H1 (cell line): ENCODE measurements at regions not wholly inside any gene's neighbourhood (a gene's known extent, or its start where the extent isn't known, plus 50 kb on each side); places are given as distances from the start of the nearest gene placed in this dataset.
A peak's percentile ranks its signal among the peaks of the same experiment; 100 is the strongest.

Source experiments
- CTCF ChIA-PET: fragments of 300-600 bp; sonication (Branson Sonifier 250); formaldehyde crosslinking; loops from one replicate; lab custom pipeline; 2021; ENCODE audit not compliant: partially characterized antibody; lab: Charles Lee
- POLR2A ChIA-PET: fragments of 300-600 bp; sonication (Branson Sonifier 250); formaldehyde crosslinking; loops from one replicate; lab custom pipeline; 2021; ENCODE audit warnings: inconsistent platforms; ENCODE audit not compliant: partially characterized antibody; lab: Charles Lee
- DNase-seq, 2 experiments: peaks; one replicate each; pipeline versions ENCODE4 v3.0.0 to v3.0.0-alpha.2; 2010 to 2022; ENCODE audit warnings: low spot score in 2 of 2, low read depth in 1 of 2, mixed read lengths in 1 of 2
- FAIRE-seq: peaks from 2 replicates; lab custom pipeline; 2011; peaks lifted over from hg19 to GRCh38; lab: Jason Lieb, UNC
- H2AFZ ChIP-seq: 2 replicates; pipeline ENCODE4 v1.8.1; 2012; ENCODE audit warnings: low read length, inconsistent platforms
- H2AK5ac ChIP-seq: 2 replicates; pipeline ENCODE4 v1.6.1; 2013; ENCODE audit warnings: low read depth, low read length
- H2BK120ac ChIP-seq: replicated peaks from 2 replicates; pipeline ENCODE3; 2013; ENCODE audit warnings: low read depth, low read length, inconsistent platforms
- H2BK12ac ChIP-seq: 2 replicates; pipeline ENCODE4 v1.6.1; 2013; ENCODE audit warnings: low read depth, low read length
- H2BK15ac ChIP-seq: 2 replicates; pipeline ENCODE4 v1.6.1; 2013; ENCODE audit warnings: low read length
- H2BK20ac ChIP-seq: 2 replicates; pipeline ENCODE4 v1.6.1; 2013; ENCODE audit warnings: low read length
- H2BK5ac ChIP-seq: 2 replicates; pipeline ENCODE4 v1.6.1; 2013; ENCODE audit warnings: low read depth, low read length
- H3K14ac ChIP-seq: 2 replicates; pipeline ENCODE4 v1.6.1; 2013; ENCODE audit warnings: inconsistent platforms; ENCODE audit not compliant: insufficient read length
- H3K18ac ChIP-seq: 2 replicates; pipeline ENCODE4 v1.6.1; 2013; ENCODE audit warnings: low read length; ENCODE audit errors: extremely low read depth
- H3K23ac ChIP-seq: 2 replicates; pipeline ENCODE4 v1.6.1; 2013; ENCODE audit warnings: inconsistent platforms; ENCODE audit not compliant: insufficient read length
- H3K23me2 ChIP-seq: 2 replicates; pipeline ENCODE4 v1.6.1; 2013; ENCODE audit warnings: low read depth, low read length
- H3K27ac ChIP-seq: 2 replicates; pipeline ENCODE4 v1.6.1; 2011; ENCODE audit warnings: low read depth, low read length, inconsistent platforms
- H3K27me3 ChIP-seq, 4 experiments: replicated peaks in 1 of 4; 1 replicate in 1 of 4; 2 replicates in 3 of 4; pipeline versions ENCODE4 v1.6.1 to v1.8.1; 2011 to 2013; ENCODE audit warnings: low read length in 3 of 4, mild to moderate bottlenecking in 3 of 4, inconsistent platforms in 2 of 4, mixed read lengths in 2 of 4, moderate library complexity in 1 of 4; ENCODE audit not compliant: control insufficient read depth in 3 of 4, insufficient read depth in 3 of 4; ENCODE audit errors: extremely low read depth in 1 of 4
- H3K36me3 ChIP-seq, 4 experiments: 2 replicates each; pipeline versions ENCODE4 v1.6.1 to v1.8.1; 2011 to 2013; ENCODE audit warnings: mild to moderate bottlenecking in 4 of 4, low read length in 3 of 4, moderate library complexity in 2 of 4, control low read depth in 1 of 4, inconsistent platforms in 1 of 4; ENCODE audit not compliant: insufficient read depth in 4 of 4, control insufficient read depth in 2 of 4
- H3K4ac ChIP-seq: replicated peaks from 2 replicates; pipeline ENCODE3; 2013; ENCODE audit warnings: low read length, low read depth, mixed read lengths, inconsistent platforms; ENCODE audit not compliant: insufficient read length
- H3K4me1 ChIP-seq, 4 experiments: replicated peaks in 1 of 4; 1 replicate in 1 of 4; 2 replicates in 3 of 4; pipeline versions ENCODE4 v1.6.1 to v1.8.1; 2011 to 2013; ENCODE audit warnings: low read length in 3 of 4, inconsistent platforms in 2 of 4, mixed read lengths in 1 of 4; ENCODE audit not compliant: insufficient read depth in 4 of 4, control insufficient read depth in 3 of 4
- H3K4me2 ChIP-seq, 2 experiments: 2 replicates each; pipeline versions ENCODE4 v1.6.1 to v1.8.1; 2011 to 2013; ENCODE audit warnings: low read depth in 2 of 2, low read length in 2 of 2, control low read depth in 1 of 2, inconsistent platforms in 1 of 2, mild to moderate bottlenecking in 1 of 2; ENCODE audit not compliant: insufficient read depth in 1 of 2
- H3K4me3 ChIP-seq, 4 experiments: fragments of 200-600, 300-600 bp in 1 of 4; sonication (generic), shearing (Covaris generic), sonication (Bioruptor Twin) in 1 of 4; 2 replicates each; pipeline versions ENCODE4 v1.5.1 to v1.8.1; 2011 to 2016; ENCODE audit warnings: low read length in 4 of 4, low read depth in 3 of 4, control low read depth in 2 of 4, inconsistent platforms in 2 of 4, mild to moderate bottlenecking in 2 of 4, mixed read lengths in 1 of 4, moderate library complexity in 1 of 4; ENCODE audit not compliant: insufficient read depth in 2 of 4; ENCODE audit errors: extremely low read depth in 1 of 4
- H3K56ac ChIP-seq: replicated peaks from 2 replicates; pipeline ENCODE3; 2013; ENCODE audit warnings: low read depth, mild to moderate bottlenecking, mixed read lengths, low read length, inconsistent platforms; ENCODE audit not compliant: insufficient read length
- H3K79me1 ChIP-seq: 2 replicates; pipeline ENCODE4 v1.6.1; 2013; ENCODE audit warnings: low read depth, low read length, control low read depth
- H3K79me2 ChIP-seq, 2 experiments: 2 replicates each; pipeline versions ENCODE4 v1.6.1 to v1.8.1; 2012 to 2013; ENCODE audit warnings: low read length in 2 of 2, mild to moderate bottlenecking in 2 of 2, inconsistent platforms in 1 of 2; ENCODE audit not compliant: insufficient read depth in 2 of 2, control insufficient read depth in 1 of 2
- H3K9ac ChIP-seq, 4 experiments: replicated peaks in 1 of 4; 1 replicate in 1 of 4; 2 replicates in 3 of 4; pipeline versions ENCODE4 v1.6.1 to v1.8.1; 2011 to 2013; ENCODE audit warnings: low read depth in 3 of 4, low read length in 3 of 4, control low read depth in 2 of 4, mild to moderate bottlenecking in 2 of 4, moderate library complexity in 2 of 4, inconsistent platforms in 1 of 4; ENCODE audit errors: extremely low read depth in 1 of 4
- H3K9me3 ChIP-seq, 2 experiments: 2 replicates each; pipeline versions ENCODE4 v1.6.1 to v1.8.1; 2012 to 2013; ENCODE audit warnings: mild to moderate bottlenecking in 2 of 2, moderate library complexity in 2 of 2, control low read depth in 1 of 2, inconsistent platforms in 1 of 2, low read depth in 1 of 2, low read length in 1 of 2, mixed read lengths in 1 of 2; ENCODE audit not compliant: insufficient read depth in 2 of 2
- H4K20me1 ChIP-seq, 2 experiments: replicated peaks in 1 of 2; 2 replicates each; pipeline versions ENCODE3 to v1.8.1; 2011 to 2013; ENCODE audit warnings: inconsistent platforms in 2 of 2, low read length in 2 of 2, mild to moderate bottlenecking in 1 of 2; ENCODE audit not compliant: insufficient read depth in 2 of 2, control insufficient read depth in 1 of 2
- H4K5ac ChIP-seq: 2 replicates; pipeline ENCODE4 v1.6.1; 2013; ENCODE audit warnings: low read length, low read depth, mixed read lengths, inconsistent platforms; ENCODE audit not compliant: insufficient read length
- H4K8ac ChIP-seq: 2 replicates; pipeline ENCODE4 v1.8.0; 2013; ENCODE audit warnings: mild to moderate bottlenecking, moderate library complexity, low read length, inconsistent platforms; ENCODE audit not compliant: insufficient read depth; ENCODE audit errors: extremely low read depth
- H4K91ac ChIP-seq: replicated peaks from 2 replicates; pipeline ENCODE3; 2013; ENCODE audit warnings: low read length, mixed read lengths, inconsistent platforms; ENCODE audit not compliant: insufficient read length
- ATF2 ChIP-seq: IDR thresholded peaks from 2 replicates; pipeline ENCODE4 v1.6.1; 2012; ENCODE audit warnings: low read length, inconsistent platforms
- CHD1 ChIP-seq: IDR thresholded peaks from 2 replicates; pipeline ENCODE4 v1.6.1; 2012; ENCODE audit warnings: low read depth, low read length, improper control_type of control experiment
- JUN ChIP-seq: IDR thresholded peaks from 2 replicates; pipeline ENCODE4 v1.6.1; 2011; ENCODE audit warnings: low read depth, mild to moderate bottlenecking, improper control_type of control experiment, low read length
- SAP30 ChIP-seq: fragments of 300-600 bp; sonication (generic); IDR thresholded peaks from 2 replicates; pipeline ENCODE4 v1.7.1; 2012; ENCODE audit warnings: low read length, moderate library complexity, mild to moderate bottlenecking, inconsistent platforms; ENCODE audit not compliant: insufficient read depth, insufficient replicate concordance
- WGBS, 2 experiments: shearing (Covaris generic) in 1 of 2; methylation state at CpG; one replicate each; pipeline versions ENCODE4 v1.1.6 to v1.1.7; 2013 to 2015; ENCODE audit warnings: low lambda C conversion rate in 2 of 2, mixed read lengths in 2 of 2, inconsistent platforms in 1 of 2, low coverage in 1 of 2, missing lambda C conversion rate in 1 of 2; ENCODE audit not compliant: insufficient replicate concordance in 2 of 2, insufficient coverage in 1 of 2, insufficient read length in 1 of 2; ENCODE audit errors: extremely low coverage in 1 of 2, missing lambda C conversion rate in 1 of 2; 5-methylcytosine and 5-hydroxymethylcytosine counted together

GRCh38 chr6:11427723-11428245 is 109.8 kb upstream of the TMEM170B start:
- WGBS, 2 experiments: 88% methylated on average over 10 of the region's 10 CpGs; no CpG with 5 or more reads in 1 of the 2 experiments
- Histone ChIP-seq H3K36me3 (no peaks in the 10 kb centered on the region), H3K56ac (no peak overlapping the region), H3K27me3 (no peaks in the 10 kb centered on the region), H2BK5ac (peak overlapping the region; percentile 54; the same call in 1 of the 2 replicates), H3K9me3 (no peaks in the 10 kb centered on the region), H3K79me2 (no peaks in the 10 kb centered on the region), H3K4me2 (no peak overlapping the region), H2BK120ac (no peak overlapping the region), H3K9ac (no peak overlapping the region), H4K91ac (no peak overlapping the region), H3K79me1 (0 out of 2 replicates have a peak, but pooled peaks cover 2% of the 10 kb centered on the region), H2AK5ac (peak overlapping the region; percentile 96; the same call in 1 of the 2 replicates), H3K23ac (no peak overlapping the region), H4K20me1 (peaks cover 0 to 5% of the 10 kb centered on the region in 2 experiments), H3K4me3 (no peak overlapping the region), H4K5ac (no peak overlapping the region), H3K4ac (no peak overlapping the region), H3K23me2 (peaks cover 5% of the 10 kb centered on the region; the same call in 1 of the 2 replicates), H4K8ac (no peak overlapping the region), H3K27ac (no peak overlapping the region), H2BK12ac (peak overlapping the region; percentile 97), H3K18ac (no peak overlapping the region), H3K14ac (no peak overlapping the region), H3K4me1 (peaks cover 0 to 19% (median 7%) of the 10 kb centered on the region in 4 experiments; a peak in 3 of 7 replicates), H2BK15ac (no peak overlapping the region; the same call in 1 of the 2 replicates), H2AFZ (no peak overlapping the region), H2BK20ac (peak overlapping the region; percentile 83; the same call in 1 of the 2 replicates)
- ChIA-PET POLR2A (no interaction called here), CTCF (interaction anchor here (0.6 kb wide), 1 partner anchor 18 kb away, joined by 3 read pairs; no protein-coding TSS in a partner anchor)
- FAIRE-seq (no peak), DNase-seq (no peak)
- TF ChIP-seq JUN (no peak), CHD1 (no peak), SAP30 (no peak), ATF2 (no peak)
